ENCODE measurements at regions not wholly inside any gene's neighbourhood (a gene's known extent, or its start where the extent isn't known, plus 50 kb on each side); places are given as distances from the start of the nearest gene placed in this dataset.
A peak's percentile ranks its signal among the peaks of the same experiment; 100 is the strongest.

DNA sequence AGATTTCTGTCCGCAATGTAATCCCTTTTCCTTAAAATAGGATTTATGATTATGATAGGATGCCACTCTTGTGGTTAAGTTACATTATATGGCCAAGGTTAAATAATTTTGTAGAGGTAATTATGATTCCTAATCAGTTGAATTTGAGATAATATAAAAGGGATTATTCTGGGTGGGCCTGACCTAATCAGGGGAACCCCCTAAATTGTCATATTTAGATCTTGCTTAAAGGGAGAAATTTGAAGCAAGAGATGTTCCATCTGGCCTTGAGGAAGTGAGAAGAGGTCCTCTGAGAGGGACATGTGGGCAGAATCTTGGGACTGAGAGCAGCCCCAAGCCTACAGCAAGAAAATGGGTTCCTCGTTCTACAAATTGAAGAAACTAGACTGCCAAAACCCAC lies 1550.1 kb upstream of the TENM4 start:
- no peak for FAIRE-seq
- no peak for DNase-seq (ENCODE audit: low read depth)
- H3K27me3 ChIP-seq (ENCODE audit: control insufficient read depth, insufficient read depth, low read length) = no peaks in the 10 kb centered on the region
- TF ChIP-seq, protein P1, sequence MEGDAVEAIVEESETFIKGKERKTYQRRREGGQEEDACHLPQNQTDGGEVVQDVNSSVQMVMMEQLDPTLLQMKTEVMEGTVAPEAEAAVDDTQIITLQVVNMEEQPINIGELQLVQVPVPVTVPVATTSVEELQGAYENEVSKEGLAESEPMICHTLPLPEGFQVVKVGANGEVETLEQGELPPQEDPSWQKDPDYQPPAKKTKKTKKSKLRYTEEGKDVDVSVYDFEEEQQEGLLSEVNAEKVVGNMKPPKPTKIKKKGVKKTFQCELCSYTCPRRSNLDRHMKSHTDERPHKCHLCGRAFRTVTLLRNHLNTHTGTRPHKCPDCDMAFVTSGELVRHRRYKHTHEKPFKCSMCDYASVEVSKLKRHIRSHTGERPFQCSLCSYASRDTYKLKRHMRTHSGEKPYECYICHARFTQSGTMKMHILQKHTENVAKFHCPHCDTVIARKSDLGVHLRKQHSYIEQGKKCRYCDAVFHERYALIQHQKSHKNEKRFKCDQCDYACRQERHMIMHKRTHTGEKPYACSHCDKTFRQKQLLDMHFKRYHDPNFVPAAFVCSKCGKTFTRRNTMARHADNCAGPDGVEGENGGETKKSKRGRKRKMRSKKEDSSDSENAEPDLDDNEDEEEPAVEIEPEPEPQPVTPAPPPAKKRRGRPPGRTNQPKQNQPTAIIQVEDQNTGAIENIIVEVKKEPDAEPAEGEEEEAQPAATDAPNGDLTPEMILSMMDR (IDR thresholded peaks at IDR 0.05; ENCODE audit: insufficient read depth, low read length, severe bottlenecking) = no peak
- no peak overlapping the region for H3K4me3 ChIP-seq (ENCODE audit: low read depth, low read length)
- H3K36me3 ChIP-seq (ENCODE audit: control insufficient read depth, insufficient read depth, low read length) = no peaks in the 10 kb centered on the region

DNA sequence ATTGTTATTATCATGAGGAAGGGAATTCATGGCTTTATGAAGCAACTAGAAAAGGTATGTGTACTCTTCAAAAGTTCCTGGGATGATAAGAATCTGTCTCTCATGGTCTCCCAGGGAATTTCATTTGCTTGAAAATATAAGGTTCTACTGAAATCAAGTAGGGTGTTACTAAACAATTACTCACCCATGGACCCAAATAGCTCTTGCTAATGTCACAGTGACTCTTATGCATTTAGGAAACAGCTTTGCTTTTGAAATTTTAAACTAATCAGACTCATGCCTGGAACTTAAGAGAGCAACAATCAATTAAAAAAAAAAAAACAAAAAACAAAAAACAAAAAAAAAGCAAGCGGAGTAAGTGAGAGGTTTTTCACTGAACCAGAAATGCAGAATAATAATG lies 1546.3 kb upstream of the TENM4 start:
- H3K4me3 ChIP-seq (ENCODE audit: low read depth, low read length) = no peak overlapping the region
- DNase-seq (ENCODE audit: low read depth) = peak; percentile 56
- H3K36me3 ChIP-seq (ENCODE audit: control insufficient read depth, insufficient read depth, low read length) = no peaks in the 10 kb centered on the region
- H3K27me3 ChIP-seq (ENCODE audit: control insufficient read depth, insufficient read depth, low read length) = no peaks in the 10 kb centered on the region
- TF ChIP-seq, protein P1 (IDR thresholded peaks at IDR 0.05; ENCODE audit: insufficient read depth, low read length, severe bottlenecking) = no peak
- no peak for FAIRE-seq

DNA sequence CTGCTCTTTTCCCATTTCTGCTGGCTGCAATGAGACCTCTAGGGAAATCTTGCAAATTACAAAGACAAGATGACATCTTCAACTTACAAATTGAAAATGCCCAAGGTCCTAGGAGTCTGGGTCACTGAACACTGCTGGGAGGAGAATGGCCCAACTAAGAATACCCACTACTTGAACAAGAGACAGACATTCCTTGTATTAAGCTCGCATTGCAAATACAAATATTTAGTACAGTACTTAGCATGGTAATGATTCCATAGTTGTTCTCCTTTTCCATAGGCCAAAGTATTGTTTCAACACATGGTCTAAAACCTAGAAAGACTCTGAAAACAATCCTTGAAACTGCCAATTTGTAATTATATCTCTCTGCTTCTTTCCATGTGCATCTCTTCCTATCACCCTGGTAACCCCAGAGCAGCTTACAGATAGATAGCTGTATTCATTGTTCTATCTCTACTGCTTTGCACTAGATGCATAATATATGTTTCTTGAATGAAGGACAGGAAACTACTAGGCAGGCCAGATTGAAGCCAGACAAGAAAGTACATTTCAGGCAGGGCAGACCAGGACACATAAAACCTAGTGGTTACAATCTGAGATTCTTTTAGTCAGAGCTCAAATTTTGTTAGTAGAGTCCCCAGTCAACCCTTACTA lies 1545.7 kb upstream of the TENM4 start:
- no peak for FAIRE-seq
- Histone ChIP-seq H3K36me3 (ENCODE audit: control insufficient read depth, insufficient read depth, low read length) (no peaks in the 10 kb centered on the region), H3K4me3 (ENCODE audit: low read depth, low read length) (no peak overlapping the region), H3K27me3 (ENCODE audit: control insufficient read depth, insufficient read depth, low read length) (no peaks in the 10 kb centered on the region)
- TF ChIP-seq, protein P1 (IDR thresholded peaks at IDR 0.05; ENCODE audit: insufficient read depth, low read length, severe bottlenecking) = no peak
- DNase-seq (ENCODE audit: low read depth) = no peak

DNA sequence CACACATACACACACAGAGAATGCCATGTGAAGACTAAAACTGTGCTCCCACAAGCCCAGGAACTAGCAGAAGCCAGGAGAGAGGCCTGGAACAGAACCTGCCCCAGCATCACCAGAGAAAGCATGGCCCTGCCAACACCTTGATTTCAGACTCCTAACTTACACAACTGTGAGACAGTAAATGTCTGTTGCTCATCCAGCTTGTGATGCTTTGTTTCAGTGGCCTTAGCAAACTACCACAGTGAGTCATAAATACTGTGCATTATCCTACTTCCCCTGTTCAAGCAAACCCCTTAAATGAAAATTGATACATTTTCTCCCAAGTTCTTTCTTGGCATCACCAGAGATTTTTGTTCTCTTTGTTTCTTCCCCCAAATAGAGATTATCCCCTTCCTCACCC lies 1539.4 kb upstream of the TENM4 start:
- no peaks in the 10 kb centered on the region for H3K27me3 ChIP-seq (ENCODE audit: control insufficient read depth, insufficient read depth, low read length)
- FAIRE-seq = no peak
- no peak overlapping the region for H3K4me3 ChIP-seq (ENCODE audit: low read depth, low read length)
- TF ChIP-seq, protein P1 (IDR thresholded peaks at IDR 0.05; ENCODE audit: insufficient read depth, low read length, severe bottlenecking) = no peak
- no peaks in the 10 kb centered on the region for H3K36me3 ChIP-seq (ENCODE audit: control insufficient read depth, insufficient read depth, low read length)
- peak; percentile 97 for DNase-seq (ENCODE audit: low read depth)

DNA sequence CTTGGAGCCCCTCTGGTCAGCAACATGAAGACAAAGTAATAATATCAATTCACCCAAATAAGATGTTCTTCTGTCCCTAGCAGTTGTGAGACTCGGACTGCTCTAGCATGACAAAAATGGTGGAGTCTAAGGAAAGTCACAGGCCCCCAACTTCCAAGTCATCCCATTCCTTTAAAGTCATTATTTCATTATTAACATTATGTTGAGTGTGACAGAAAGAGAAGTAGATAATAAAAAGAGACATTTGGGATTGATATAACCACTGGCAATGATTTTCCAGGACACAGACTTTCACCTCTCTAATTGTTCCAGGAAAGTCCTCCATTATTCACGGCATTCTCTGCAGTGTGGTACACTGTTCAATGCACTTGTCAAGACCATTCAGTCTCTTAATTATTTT lies 1533.0 kb upstream of the TENM4 start:
- no peaks in the 10 kb centered on the region for H3K27me3 ChIP-seq (ENCODE audit: control insufficient read depth, insufficient read depth, low read length)
- FAIRE-seq (no peak), DNase-seq (ENCODE audit: low read depth) (no peak)
- H3K36me3 ChIP-seq (ENCODE audit: control insufficient read depth, insufficient read depth, low read length) = no peaks in the 10 kb centered on the region
- no peak overlapping the region for H3K4me3 ChIP-seq (ENCODE audit: low read depth, low read length)
- TF ChIP-seq, protein P1 (IDR thresholded peaks at IDR 0.05; ENCODE audit: insufficient read depth, low read length, severe bottlenecking) = no peak

DNA sequence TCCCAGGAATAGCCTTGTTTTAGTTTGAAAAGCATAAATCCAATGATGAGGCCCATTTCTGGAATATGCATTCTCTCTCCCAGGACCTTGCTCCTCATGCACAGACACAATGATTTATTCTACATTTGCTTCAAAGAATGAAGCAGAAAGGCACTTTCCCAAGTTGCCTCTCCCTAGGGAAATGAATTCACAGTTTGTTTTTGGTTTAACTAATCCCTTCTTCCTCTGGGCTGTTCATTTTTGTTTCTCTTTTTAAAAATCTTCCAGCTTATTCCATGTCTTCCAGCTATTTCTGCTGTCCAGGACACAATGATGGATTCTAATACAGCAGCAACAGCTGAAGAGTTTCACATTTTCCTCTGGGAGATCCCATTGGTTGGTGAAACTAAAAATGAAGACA lies 1529.2 kb upstream of the TENM4 start:
- TF ChIP-seq, protein P1 (IDR thresholded peaks at IDR 0.05; ENCODE audit: insufficient read depth, low read length, severe bottlenecking) = no peak
- no peak overlapping the region for H3K4me3 ChIP-seq (ENCODE audit: low read depth, low read length)
- FAIRE-seq (no peak), DNase-seq (ENCODE audit: low read depth) (no peak)
- no peaks in the 10 kb centered on the region for H3K27me3 ChIP-seq (ENCODE audit: control insufficient read depth, insufficient read depth, low read length)
- H3K36me3 ChIP-seq (ENCODE audit: control insufficient read depth, insufficient read depth, low read length) = no peaks in the 10 kb centered on the region
